IPS DF 6.9 (cell line): ENCODE measurements at regions not wholly inside any gene's neighbourhood (a gene's known extent, or its start where the extent isn't known, plus 50 kb on each side); places are given as distances from the start of the nearest gene placed in this dataset.

Experiments used
- DNase-seq: peaks from one replicate; pipeline ENCODE4 v3.0.0-alpha.2; 2013; ENCODE audit warnings: low read depth, low spot score
- H3K27ac ChIP-seq: one replicate; pipeline ENCODE4 v1.5.1; 2013; ENCODE audit warnings: low read length, control low read depth
- H3K27me3 ChIP-seq: 2 replicates; pipeline ENCODE4 v1.6.1; 2013; ENCODE audit warnings: mild to moderate bottlenecking, low read length; ENCODE audit not compliant: control insufficient read depth, insufficient read depth
- H3K36me3 ChIP-seq: 2 replicates; pipeline ENCODE4 v1.6.1; 2013; ENCODE audit warnings: low read length; ENCODE audit not compliant: control insufficient read depth, insufficient read depth
- H3K4me1 ChIP-seq: 2 replicates; pipeline ENCODE4 v1.6.1; 2013; ENCODE audit warnings: low read length; ENCODE audit not compliant: control insufficient read depth, insufficient read depth
- H3K4me3 ChIP-seq: 2 replicates; pipeline ENCODE4 v1.5.1; 2013; ENCODE audit warnings: mild to moderate bottlenecking, low read length
- H3K9me3 ChIP-seq: 2 replicates; pipeline ENCODE4 v1.6.1; 2013; ENCODE audit warnings: low read length, inconsistent platforms; ENCODE audit not compliant: control insufficient read depth, insufficient read depth
- WGBS: extraction: QIAGEN DNeasy Blood & Tissue Kit; methylation state at CpG from one replicate; pipeline ENCODE4 v1.1.7; 2013; ENCODE audit warnings: mixed read lengths, missing lambda C conversion rate; ENCODE audit not compliant: insufficient read length, insufficient coverage; 5-methylcytosine and 5-hydroxymethylcytosine counted together

GRCh38 chr4:115234405-115235093, 121.1 kb upstream of the NDST4 start:
- no peaks in the 10 kb centered on the region for H3K9me3 ChIP-seq
- no peaks in the 10 kb centered on the region for H3K4me1 ChIP-seq
- no peaks in the 10 kb centered on the region for H3K27me3 ChIP-seq
- H3K27ac ChIP-seq = no peak overlapping the region
- no peaks in the 10 kb centered on the region for H3K36me3 ChIP-seq
- DNase-seq = no peak
- WGBS = no CpG with 5 or more reads among the region's 3 CpGs
- no peak overlapping the region for H3K4me3 ChIP-seq

- H3K9me3 ChIP-seq = no peaks in the 10 kb centered on the region
- H3K36me3 ChIP-seq = no peaks in the 10 kb centered on the region
- no peaks in the 10 kb centered on the region for H3K4me1 ChIP-seq
- no peak for DNase-seq
- no peak overlapping the region for H3K27ac ChIP-seq
- no peaks in the 10 kb centered on the region for H3K27me3 ChIP-seq
- no peak overlapping the region for H3K4me3 ChIP-seq
- WGBS = no CpG with 5 or more reads among the region's 2 CpGs
Observed at GRCh38 chr4:115233600-115233999, 120.2 kb upstream of the NDST4 start.

DNA sequence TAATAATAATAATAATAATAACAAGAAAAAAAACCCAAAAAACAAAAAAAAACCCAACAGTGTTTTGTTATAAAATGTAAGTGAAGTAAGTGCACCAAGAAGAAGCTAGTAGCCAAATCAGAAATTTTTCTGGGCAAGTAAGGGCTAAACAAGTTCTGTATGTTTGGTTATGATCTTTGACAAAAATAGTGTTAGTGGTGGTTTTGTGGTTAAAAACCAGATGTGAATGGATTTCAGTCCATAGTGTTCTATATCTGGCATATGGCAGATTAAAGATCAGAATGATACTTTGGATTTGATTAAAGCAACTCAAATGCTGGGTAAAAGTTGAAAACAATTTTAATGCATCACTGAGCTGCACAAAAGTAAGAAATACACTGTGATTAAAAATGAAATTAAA, 116.5 kb upstream of the NDST4 start:
- no peak for DNase-seq
- Histone ChIP-seq H3K4me3 (no peak overlapping the region), H3K27me3 (no peaks in the 10 kb centered on the region), H3K9me3 (no peaks in the 10 kb centered on the region), H3K36me3 (no peaks in the 10 kb centered on the region), H3K27ac (no peak overlapping the region), H3K4me1 (no peaks in the 10 kb centered on the region)

DNA sequence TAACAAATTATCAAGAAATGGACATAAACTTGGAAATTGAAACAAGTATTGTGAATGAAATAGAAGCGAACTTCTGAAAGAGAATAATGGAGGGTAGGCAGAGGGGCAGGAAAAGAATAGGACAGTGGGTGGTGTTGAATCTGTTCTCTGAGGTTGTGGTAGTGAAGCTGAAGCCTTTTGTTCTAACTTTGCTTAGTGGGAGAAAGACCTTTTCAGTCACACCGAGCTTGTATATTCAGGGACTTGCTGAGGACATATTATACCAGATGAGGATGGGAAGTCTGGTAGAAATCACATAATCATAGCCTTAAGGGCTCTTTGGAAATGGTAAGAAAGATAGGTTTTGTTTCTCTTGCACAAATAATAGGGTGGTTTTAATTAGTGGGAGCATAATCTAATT, 115.4 kb upstream of the NDST4 start:
- no peaks in the 10 kb centered on the region for H3K27me3 ChIP-seq
- H3K27ac ChIP-seq = no peak overlapping the region
- WGBS = no CpG with 5 or more reads among the region's 2 CpGs
- DNase-seq = no peak
- H3K9me3 ChIP-seq = no peaks in the 10 kb centered on the region
- no peak overlapping the region for H3K4me3 ChIP-seq
- no peaks in the 10 kb centered on the region for H3K36me3 ChIP-seq
- H3K4me1 ChIP-seq = no peaks in the 10 kb centered on the region

DNA sequence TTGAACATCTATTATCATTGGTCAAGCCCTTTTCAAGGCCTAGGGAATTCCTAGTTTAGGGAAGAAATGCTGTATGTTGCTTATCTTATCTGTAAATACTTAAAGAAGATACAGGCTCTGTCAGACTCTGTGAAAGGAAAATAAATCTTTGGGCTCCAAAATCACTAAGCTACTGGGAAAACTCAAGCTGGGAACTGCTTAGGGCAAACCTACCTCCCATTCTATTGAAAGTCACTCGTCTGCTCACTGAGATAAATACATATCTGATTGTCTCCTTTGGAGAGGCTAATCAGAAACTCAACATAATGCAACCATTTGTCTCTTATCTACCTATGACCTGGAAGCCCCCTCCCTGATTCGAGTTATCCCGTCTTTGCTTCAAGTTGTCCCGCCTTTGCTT, 108.6 kb upstream of the NDST4 start:
- H3K4me3 ChIP-seq = no peak overlapping the region
- H3K27ac ChIP-seq = no peak overlapping the region
- no peaks in the 10 kb centered on the region for H3K27me3 ChIP-seq
- peaks cover 3% of the 10 kb centered on the region; the same call in 1 of the 2 replicates for H3K4me1 ChIP-seq
- WGBS = no CpG with 5 or more reads among the region's 4 CpGs
- H3K36me3 ChIP-seq = no peaks in the 10 kb centered on the region
- H3K9me3 ChIP-seq = no peaks in the 10 kb centered on the region
- no peak for DNase-seq

DNA sequence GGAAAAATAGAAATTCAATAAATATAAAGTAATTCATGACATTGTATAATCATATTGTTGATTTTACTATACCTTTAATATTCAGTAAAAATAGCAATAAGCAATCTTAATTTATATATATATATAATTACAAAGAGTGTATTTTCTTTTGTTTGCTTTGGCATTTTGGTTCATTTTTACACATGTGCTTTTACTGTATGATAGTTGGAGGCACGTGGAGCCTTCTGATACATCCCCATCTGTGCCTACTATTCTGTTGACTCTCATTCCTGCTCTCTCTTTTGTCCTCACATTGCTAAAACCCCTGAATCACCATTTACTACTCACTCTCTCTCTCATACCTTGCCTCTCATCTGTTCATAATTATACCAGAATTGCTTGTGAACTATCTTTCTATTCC, 106.4 kb upstream of the NDST4 start:
- Histone ChIP-seq H3K4me1 (peaks cover 3% of the 10 kb centered on the region; the same call in 1 of the 2 replicates), H3K27me3 (no peaks in the 10 kb centered on the region), H3K4me3 (no peak overlapping the region), H3K27ac (no peak overlapping the region), H3K9me3 (no peaks in the 10 kb centered on the region), H3K36me3 (no peaks in the 10 kb centered on the region)
- DNase-seq = no peak
- no CpG with 5 or more reads among the region's 1 CpG for WGBS

- Histone ChIP-seq H3K4me1 (peaks cover 3% of the 10 kb centered on the region; the same call in 1 of the 2 replicates), H3K27me3 (no peaks in the 10 kb centered on the region), H3K36me3 (no peaks in the 10 kb centered on the region), H3K9me3 (no peaks in the 10 kb centered on the region), H3K4me3 (no peak overlapping the region), H3K27ac (no peak overlapping the region)
- DNase-seq = no peak
- WGBS = no CpG with 5 or more reads among the region's 2 CpGs
Observed at GRCh38 chr4:115219315-115219860, 106.0 kb upstream of the NDST4 start.

- H3K36me3 ChIP-seq = no peaks in the 10 kb centered on the region
- no CpG with 5 or more reads among the region's 3 CpGs for WGBS
- peaks cover 2% of the 10 kb centered on the region; the same call in 1 of the 2 replicates for H3K4me1 ChIP-seq
- H3K27me3 ChIP-seq = no peaks in the 10 kb centered on the region
- no peak for DNase-seq
- H3K4me3 ChIP-seq = no peak overlapping the region
- no peak overlapping the region for H3K27ac ChIP-seq
- no peaks in the 10 kb centered on the region for H3K9me3 ChIP-seq
Observed at GRCh38 chr4:115215935-115216334, 102.5 kb upstream of the NDST4 start.

DNA sequence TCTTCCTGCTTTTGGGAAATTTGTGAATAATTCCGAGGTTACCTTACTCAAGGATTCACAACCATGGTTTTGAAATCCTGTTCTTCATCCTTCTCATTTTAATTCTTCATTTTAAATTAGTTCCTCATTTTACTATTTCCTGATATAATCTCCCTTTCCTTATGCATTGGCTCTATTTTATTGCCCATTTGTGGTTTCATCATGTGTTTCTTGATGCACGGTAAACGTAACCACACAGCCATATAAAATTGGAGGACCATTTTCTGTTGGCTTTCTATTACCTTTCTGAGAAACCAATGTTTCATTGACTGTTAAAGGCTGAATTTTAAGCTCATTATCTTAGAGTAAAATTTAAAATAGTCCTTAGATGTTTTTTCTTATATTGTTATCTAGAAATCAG, 100.3 kb upstream of the NDST4 start:
- Histone ChIP-seq H3K27ac (no peak overlapping the region), H3K9me3 (no peaks in the 10 kb centered on the region), H3K4me3 (no peak overlapping the region), H3K36me3 (no peaks in the 10 kb centered on the region), H3K4me1 (no peaks in the 10 kb centered on the region), H3K27me3 (no peaks in the 10 kb centered on the region)
- DNase-seq = no peak
- WGBS = no CpG with 5 or more reads among the region's 3 CpGs

GRCh38 chr4:115201042-115201330, 87.6 kb upstream of the NDST4 start:
- WGBS = no CpG with 5 or more reads among the region's 3 CpGs
- no peak overlapping the region for H3K4me3 ChIP-seq
- H3K9me3 ChIP-seq = no peaks in the 10 kb centered on the region
- no peaks in the 10 kb centered on the region for H3K36me3 ChIP-seq
- no peaks in the 10 kb centered on the region for H3K27me3 ChIP-seq
- H3K4me1 ChIP-seq = no peaks in the 10 kb centered on the region
- H3K27ac ChIP-seq = no peak overlapping the region
- DNase-seq = no peak
